HepG2 (cell line): ENCODE measurements at regions not wholly inside any gene's neighbourhood (a gene's known extent, or its start where the extent isn't known, plus 50 kb on each side); places are given as distances from the start of the nearest gene placed in this dataset.

ENCODE experiments used
- CTCF ChIP-seq: sonication (generic); formaldehyde crosslinking; IDR thresholded peaks from 2 replicates; pipeline ENCODE4 v1.5.0; 2020; ENCODE audit warnings: mild to moderate bottlenecking, missing genetic modification reagents, moderate library complexity
- DBP ChIP-seq: sonication (generic); formaldehyde crosslinking; IDR thresholded peaks from 2 replicates; pipeline ENCODE4 v1.4.0; 2020; ENCODE audit warnings: missing genetic modification reagents; ENCODE audit errors: not compliant biosample characterization
- DMTF1 ChIP-seq: sonication (generic); formaldehyde crosslinking; IDR thresholded peaks from 2 replicates; pipeline ENCODE4 v1.4.0; 2020; ENCODE audit warnings: mild to moderate bottlenecking, missing genetic modification reagents
- HMGXB4 ChIP-seq, 2 experiments: sonication (generic) in 1 of 2; formaldehyde crosslinking in 1 of 2; IDR thresholded peaks; 2 replicates each; pipeline versions ENCODE4 v1.4.0 to v1.6.1; 2018 to 2020; ENCODE audit warnings: missing genetic modification reagents in 2 of 2, borderline replicate concordance in 1 of 2, low read depth in 1 of 2, mild to moderate bottlenecking in 1 of 2, missing biosample characterization in 1 of 2
- NFYB ChIP-seq: sonication (generic); formaldehyde crosslinking; IDR thresholded peaks from 2 replicates; pipeline ENCODE4 v1.4.0; 2020; ENCODE audit warnings: missing genetic modification reagents
- PBX3 ChIP-seq: sonication (generic); formaldehyde crosslinking; IDR thresholded peaks from 2 replicates; pipeline ENCODE4 v1.8.1; 2023; ENCODE audit warnings: missing genetic modification reagents, inconsistent platforms, borderline replicate concordance
- RERE ChIP-seq: IDR thresholded peaks from 2 replicates; pipeline ENCODE4 v1.6.1; 2016; ENCODE audit warnings: low read depth, missing genetic modification reagents, missing compliant biosample characterization
- ZBTB1 ChIP-seq: sonication (generic); formaldehyde crosslinking; IDR thresholded peaks from 2 replicates; pipeline ENCODE4 v1.4.0; 2020; ENCODE audit warnings: missing genetic modification reagents, borderline replicate concordance
- ZNF160 ChIP-seq: sonication (generic); formaldehyde crosslinking; IDR thresholded peaks from 2 replicates; pipeline ENCODE4 v1.8.0; 2022; ENCODE audit warnings: mild to moderate bottlenecking, inconsistent platforms, missing genetic modification reagents
- ZNF234 ChIP-seq: sonication (generic); formaldehyde crosslinking; conservative IDR thresholded peaks from 2 replicates; pipeline ENCODE4 v1.5.1; 2020; ENCODE audit warnings: mild to moderate bottlenecking, missing genetic modification reagents
- ZNF274 ChIP-seq: sonication (generic); formaldehyde crosslinking; IDR thresholded peaks from 2 replicates; pipeline ENCODE4 v1.5.1; 2020; ENCODE audit warnings: mild to moderate bottlenecking, missing genetic modification reagents
- ZNF275 ChIP-seq: sonication (generic); formaldehyde crosslinking; IDR thresholded peaks from 2 replicates; pipeline ENCODE4 v1.8.0; 2022; ENCODE audit warnings: missing genetic modification reagents, mild to moderate bottlenecking, inconsistent platforms, borderline replicate concordance
- ZNF580 ChIP-seq: IDR thresholded peaks from 2 replicates; pipeline ENCODE4 v1.6.1; 2016; ENCODE audit warnings: low read depth, borderline replicate concordance

- TF ChIP-seq CTCF (CRISPR knock-in tag) (no peak), ZNF275 (CRISPR knock-in tag) (no peak), ZNF274 (CRISPR knock-in tag) (no peak), DBP (CRISPR knock-in tag) (no peak), RERE (CRISPR knock-in tag) (no peak), ZBTB1 (CRISPR knock-in tag) (no peak), ZNF234 (CRISPR knock-in tag) (no peak), ZNF580 (no peak), PBX3 (no peak), NFYB (no peak), HMGXB4 (CRISPR knock-in tag; IDR thresholded peaks at IDR 0.05; ENCODE audit: borderline replicate concordance in 1 of 2, low read depth in 1 of 2) (no peak), ZNF160 (CRISPR knock-in tag) (no peak), DMTF1 (CRISPR knock-in tag) (no peak)
Observed at GRCh38 chr12:46572644-46573346, 200.2 kb upstream of the SLC38A2 start.
